ENCODE measurements at regions not wholly inside any gene's neighbourhood (a gene's known extent, or its start where the extent isn't known, plus 50 kb on each side); places are given as distances from the start of the nearest gene placed in this dataset.

GRCh38 chr3:30966896-30967295, 72.4 kb upstream of the GADL1 start:
- ChIA-PET CTCF (interaction anchor here (1.4 kb wide), 1 partner anchor 166 kb away, joined by 5 read pairs; no protein-coding TSS in a partner anchor), POLR2A (no interaction called here)
- Histone ChIP-seq H3K9me1 (replicated peaks; ENCODE audit: control insufficient read depth, extremely low read depth, insufficient read depth, low read length) (no peaks in the 10 kb centered on the region), H3K9ac (replicated peaks; ENCODE audit: extremely low read depth, insufficient read depth, low read length) (no peak overlapping the region), H3K9me3 (replicated peaks; ENCODE audit: control insufficient read depth, insufficient read depth, low read length) (no peaks in the 10 kb centered on the region), H3K4me2 (ENCODE audit: insufficient read depth, low read length) (no peak overlapping the region), H2AFZ (ENCODE audit: low read depth, low read length) (no peak overlapping the region), H3K79me2 (ENCODE audit: control insufficient read depth, insufficient read depth, low read length) (no peaks in the 10 kb centered on the region), H3K27me3 (ENCODE audit: control insufficient read depth in 2 of 2, insufficient read depth in 2 of 2, low read length in 2 of 2) (peaks cover 7 to 22% of the 10 kb centered on the region in 2 experiments), H3K4me1 (ENCODE audit: control insufficient read depth, extremely low read depth, insufficient read depth, low read length) (no peaks in the 10 kb centered on the region), H3K36me3 (ENCODE audit: control insufficient read depth in 2 of 2, extremely low read depth in 1 of 2, insufficient read depth in 2 of 2, low read length in 2 of 2) (no peaks in the 10 kb centered on the region), H3K27ac (ENCODE audit: insufficient read depth, low read depth, low read length) (no peak overlapping the region), H3K4me3 (replicated peaks in 1 of 3; ENCODE audit: insufficient read depth in 1 of 3, low read depth in 1 of 3, low read length in 3 of 3) (no peak overlapping the region), H4K20me1 (replicated peaks; ENCODE audit: control insufficient read depth, extremely low read depth, insufficient read depth, low read length) (no peaks in the 10 kb centered on the region)
- TF ChIP-seq EZH2 (IDR thresholded peaks at IDR 0.05; ENCODE audit: borderline replicate concordance, low read depth, low read length, severe bottlenecking) (no peak), CTCF (IDR thresholded peaks at IDR 0.05; ENCODE audit: extremely low read depth in 1 of 2, insufficient read depth in 1 of 2, low read depth in 1 of 2, low read length in 2 of 2) (no peak)
- dilution Hi-C loops (cut with MboI; ENCODE audit: extremely low pct_ligation_motif_present, low sequenced_read_pairs) (no loop called here), intact Hi-C loops (cut with micrococcal nuclease) (no loop called here)
- no TSS peak for BruUV-seq (replicated peaks)
- no peak for DNase-seq (ENCODE audit: low read depth, low spot score)
- FAIRE-seq: no peak

- peak; percentile 42 for FAIRE-seq
- intact Hi-C loops (cut with micrococcal nuclease): loop anchor here (1.0 kb wide), 1 partner anchor 162 kb away; no protein-coding TSS in a partner anchor
- peak in 1 of 2 donors; percentile 31 for TF ChIP-seq CTCF (IDR thresholded peaks at IDR 0.05; ENCODE audit: extremely low read depth in 1 of 2, insufficient read depth in 1 of 2, low read depth in 1 of 2, low read length in 2 of 2)
- no peak for TF ChIP-seq MAX (IDR thresholded peaks at IDR 0.05; ENCODE audit: insufficient read depth, insufficient read length)
- no peak for TF ChIP-seq MYC (IDR thresholded peaks at IDR 0.05; ENCODE audit: low read depth, low read length)
- TF ChIP-seq POLR2A (IDR thresholded peaks at IDR 0.05; ENCODE audit: low read depth, low read length): no peak
- TF ChIP-seq FOS (IDR thresholded peaks at IDR 0.05; ENCODE audit: borderline replicate concordance, insufficient read depth, low read length): no peak
- no peak for TF ChIP-seq GATA2 (IDR thresholded peaks at IDR 0.05; ENCODE audit: insufficient read depth, insufficient read length, low read depth, low read length)
These were observed 75.7 kb upstream of the GADL1 start for GRCh38 chr3:30970183-30970582.

More at GRCh38 chr3:30970183-30970582, 75.7 kb upstream of the GADL1 start:
- no peaks in the 10 kb centered on the region for H3K9me3 ChIP-seq (replicated peaks; ENCODE audit: control insufficient read depth, insufficient read depth, low read length)
- peak; percentile 24 for DNase-seq (ENCODE audit: low read depth, low spot score)
- no peak overlapping the region for H2AFZ ChIP-seq (ENCODE audit: low read depth, low read length)
- no peaks in the 10 kb centered on the region for H4K20me1 ChIP-seq (replicated peaks; ENCODE audit: control insufficient read depth, extremely low read depth, insufficient read depth, low read length)
- H3K4me1 ChIP-seq (ENCODE audit: control insufficient read depth, extremely low read depth, insufficient read depth, low read length): no peaks in the 10 kb centered on the region
- CTCF ChIA-PET: interaction anchor here (0.9 to 5.1 kb wide), 3 partner anchors 40 to 162 kb away, joined by 4 to 23 read pairs (median 5); no protein-coding TSS in a partner anchor
- no peaks in the 10 kb centered on the region for H3K36me3 ChIP-seq (ENCODE audit: control insufficient read depth in 2 of 2, extremely low read depth in 1 of 2, insufficient read depth in 2 of 2, low read length in 2 of 2)
- dilution Hi-C loops (cut with MboI; ENCODE audit: extremely low pct_ligation_motif_present, low sequenced_read_pairs): no loop called here
- H3K4me2 ChIP-seq (ENCODE audit: insufficient read depth, low read length): no peak overlapping the region
- BruUV-seq (replicated peaks): no TSS peak
- H3K27me3 ChIP-seq (ENCODE audit: control insufficient read depth in 2 of 2, insufficient read depth in 2 of 2, low read length in 2 of 2): peaks cover 7 to 16% of the 10 kb centered on the region in 2 experiments
- no peak overlapping the region for H3K9ac ChIP-seq (replicated peaks; ENCODE audit: extremely low read depth, insufficient read depth, low read length)
- no peak overlapping the region for H3K27ac ChIP-seq (ENCODE audit: insufficient read depth, low read depth, low read length)
- no peak overlapping the region for H3K4me3 ChIP-seq (replicated peaks in 1 of 3; ENCODE audit: insufficient read depth in 1 of 3, low read depth in 1 of 3, low read length in 3 of 3)
- POLR2A ChIA-PET: no interaction called here
- H3K79me2 ChIP-seq (ENCODE audit: control insufficient read depth, insufficient read depth, low read length): no peaks in the 10 kb centered on the region
- no peaks in the 10 kb centered on the region for H3K9me1 ChIP-seq (replicated peaks; ENCODE audit: control insufficient read depth, extremely low read depth, insufficient read depth, low read length)

Measured in endothelial cell of umbilical vein (primary cell).